Stimulated activated CD8-positive, alpha-beta memory T cell treated with anti-CD3 and anti-CD28 coated beads, Interleukin-7, amount 100 ng/mL, for 1 hour (primary cell): ENCODE measurements at regions not wholly inside any gene's neighbourhood (a gene's known extent, or its start where the extent isn't known, plus 50 kb on each side); places are given as distances from the start of the nearest gene placed in this dataset.
"Not testable (repeated sequence)": the region's sequence is repeated elsewhere in the genome, so short reads cannot be mapped to it uniquely, and the experiment has no call there.

Experiments
- DNase-seq, 2 donors: peaks; one replicate each; pipeline ENCODE4 v3.0.0-alpha.2; 2020; ENCODE audit warnings: low read depth in 2 of 2

DNA sequence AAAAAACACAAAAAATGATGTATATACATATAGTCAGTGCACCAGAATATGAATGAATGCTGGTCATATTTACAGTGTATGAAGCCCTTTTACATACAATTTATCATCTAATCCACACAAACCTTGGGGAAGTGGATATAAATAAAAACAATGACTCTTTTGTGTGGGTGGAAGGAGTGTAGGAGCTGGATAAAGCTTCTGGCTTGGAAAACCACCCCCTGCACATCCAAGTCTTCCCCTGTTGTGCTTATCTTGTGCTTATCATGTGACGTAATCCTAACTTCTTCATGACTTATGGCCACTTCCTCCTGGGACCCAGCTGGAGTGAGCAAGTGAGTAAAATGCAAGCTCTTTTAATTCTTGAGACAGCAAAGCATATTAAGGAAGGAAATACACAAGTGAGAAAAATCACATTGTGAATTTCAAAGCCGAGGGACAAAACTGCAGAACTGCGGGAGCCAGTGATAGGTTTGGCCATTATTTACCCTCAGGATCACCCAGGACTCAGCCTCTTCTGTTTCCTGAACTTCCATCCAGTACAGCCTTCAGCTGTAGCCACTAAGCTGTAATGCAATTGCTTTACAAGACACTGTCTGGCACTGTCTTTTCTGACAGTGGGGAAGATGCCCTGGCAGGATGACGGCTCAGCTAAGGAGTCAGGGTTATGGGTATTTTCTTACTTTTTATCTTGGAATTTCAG lies 104.0 kb upstream of the PPM1J start:
- DNase-seq, result no peak

DNA sequence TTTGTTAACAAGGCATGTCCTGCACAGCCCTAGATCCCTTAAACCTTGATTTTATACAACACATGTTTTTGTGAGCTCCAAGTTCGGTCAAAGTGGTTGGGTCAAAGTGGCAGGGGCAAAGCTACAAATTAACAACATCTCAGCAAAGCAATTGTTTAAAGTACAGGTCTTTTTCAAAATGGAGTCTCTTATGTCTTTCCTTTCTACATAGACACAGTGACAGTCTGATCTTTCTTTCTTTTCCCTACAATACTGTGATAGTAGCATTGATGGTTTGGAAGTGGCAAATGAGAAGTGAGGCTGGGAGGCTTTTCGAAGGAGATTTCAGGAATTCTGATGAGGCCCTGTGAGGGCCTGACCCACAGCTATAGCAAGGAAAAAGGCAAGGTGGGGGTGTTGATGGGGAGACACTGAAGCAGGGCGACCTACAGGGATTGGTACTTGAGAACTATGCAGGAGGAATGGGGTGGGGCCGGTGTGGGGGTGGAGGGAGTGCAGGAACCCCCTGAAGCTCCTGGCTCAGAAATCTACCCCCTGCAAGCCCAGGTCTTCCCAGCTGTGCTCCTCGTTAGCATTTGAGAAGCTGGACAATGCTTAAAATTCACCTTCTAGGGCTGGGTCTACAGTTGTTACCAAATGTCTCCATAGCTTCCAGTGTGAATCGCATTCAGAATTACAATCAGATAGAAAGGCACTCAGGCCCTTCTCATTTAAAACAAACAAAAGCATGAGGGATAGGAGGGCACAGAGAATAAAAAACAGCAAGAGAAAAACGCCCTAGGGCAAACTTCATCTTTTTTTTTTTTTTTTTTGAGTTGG lies 102.6 kb upstream of the PPM1J start:
- DNase-seq, result no peak

DNA sequence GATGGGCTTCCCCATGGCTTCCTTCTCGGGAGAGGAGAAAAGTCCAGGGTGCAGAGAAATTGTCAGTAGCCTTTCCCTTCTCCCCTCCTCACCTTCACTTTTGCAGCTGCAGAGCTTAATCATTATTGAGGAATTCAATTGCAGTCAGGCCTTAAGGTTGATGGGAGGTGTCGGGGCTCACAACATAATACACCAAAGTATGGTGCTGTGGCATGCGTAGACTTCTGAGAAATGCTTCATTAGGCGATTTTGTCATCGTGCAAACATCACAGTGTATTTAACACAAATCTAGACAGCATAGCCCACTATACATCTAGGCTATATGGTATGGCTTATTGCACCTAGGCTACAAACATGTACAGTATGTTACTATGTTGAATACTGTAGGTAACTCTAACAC lies 100.2 kb upstream of the PPM1J start:
- DNase-seq, result no peak

DNA sequence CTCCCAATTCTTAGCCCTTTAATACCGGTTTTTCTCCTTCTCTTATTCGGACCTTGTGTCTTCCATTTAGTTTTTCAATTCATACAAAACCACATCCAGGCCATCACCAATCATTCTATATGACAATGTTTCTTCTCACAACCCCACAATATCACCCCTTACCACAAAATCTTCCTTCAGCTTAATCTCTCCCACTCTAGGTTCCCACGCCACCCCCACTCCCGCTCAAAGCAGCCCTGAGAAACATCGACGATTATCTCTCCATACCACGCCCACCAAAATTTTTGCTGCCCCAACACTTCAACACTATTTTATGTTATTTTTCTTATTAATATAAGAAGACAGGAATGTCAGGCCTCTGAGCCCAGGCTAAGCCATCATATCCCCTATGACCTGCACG lies 99.5 kb upstream of the PPM1J start:
- DNase-seq, result not testable (repeated sequence)

DNA sequence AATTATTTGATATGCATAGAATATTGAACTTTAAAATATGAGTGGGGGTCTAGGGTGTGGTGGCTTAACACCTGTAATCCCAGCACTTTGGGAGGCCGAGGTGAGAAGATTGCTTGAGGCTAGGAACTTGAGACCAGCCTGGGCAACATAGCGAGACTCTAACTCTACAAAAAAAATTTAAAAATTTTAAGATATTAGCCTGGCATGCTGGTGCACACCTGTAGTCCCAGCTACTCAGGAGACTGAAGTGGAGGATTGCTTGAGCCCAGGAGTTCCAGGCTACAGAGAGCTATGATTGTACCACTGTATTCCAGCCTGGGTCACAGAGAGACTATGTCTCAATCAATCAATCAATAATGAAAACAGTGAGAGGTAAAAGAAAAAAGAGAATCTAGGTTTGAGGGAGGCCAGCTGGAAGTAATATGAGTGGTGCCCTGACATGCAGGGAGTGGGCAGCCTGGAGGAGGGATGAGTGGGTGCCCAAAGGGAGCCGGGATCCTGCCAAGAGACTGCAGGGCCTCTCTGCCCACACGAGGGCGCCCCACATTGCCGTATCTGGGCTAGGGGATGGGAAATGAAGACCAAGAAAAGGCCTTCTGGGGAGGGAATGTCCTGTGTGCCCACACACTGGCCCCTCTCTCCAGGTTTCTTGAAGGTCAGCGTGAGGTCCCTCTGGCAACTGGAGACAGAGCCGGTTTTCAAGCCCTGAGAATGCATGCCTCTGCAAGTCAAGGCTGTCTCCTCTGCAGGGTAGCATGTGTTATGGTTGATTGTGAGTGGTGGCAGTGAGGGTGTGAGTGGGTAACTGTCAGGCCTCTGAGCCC lies 93.9 kb upstream of the PPM1J start:
- DNase-seq, result peak; percentile 31 to 42

DNA sequence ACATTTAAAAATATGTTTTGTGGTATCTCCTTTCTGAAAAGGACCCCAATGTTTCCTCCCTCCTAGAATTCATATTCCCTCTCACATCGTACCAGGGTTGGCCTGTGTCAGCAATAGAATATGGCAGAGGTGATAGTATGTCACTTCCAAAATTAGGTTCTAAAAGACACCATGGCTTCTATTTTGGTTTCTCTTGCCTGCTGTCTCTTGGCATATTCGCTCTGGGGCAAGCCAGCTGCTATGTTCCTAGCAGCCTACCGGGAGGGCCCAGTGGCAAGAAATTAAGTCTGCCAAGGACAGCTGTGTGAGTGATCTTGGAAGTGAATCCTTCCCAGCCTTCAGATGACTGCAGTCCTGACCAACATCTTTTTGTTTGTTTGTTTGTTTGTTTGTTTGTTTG lies 92.9 kb upstream of the PPM1J start:
- no peak for DNase-seq

DNA sequence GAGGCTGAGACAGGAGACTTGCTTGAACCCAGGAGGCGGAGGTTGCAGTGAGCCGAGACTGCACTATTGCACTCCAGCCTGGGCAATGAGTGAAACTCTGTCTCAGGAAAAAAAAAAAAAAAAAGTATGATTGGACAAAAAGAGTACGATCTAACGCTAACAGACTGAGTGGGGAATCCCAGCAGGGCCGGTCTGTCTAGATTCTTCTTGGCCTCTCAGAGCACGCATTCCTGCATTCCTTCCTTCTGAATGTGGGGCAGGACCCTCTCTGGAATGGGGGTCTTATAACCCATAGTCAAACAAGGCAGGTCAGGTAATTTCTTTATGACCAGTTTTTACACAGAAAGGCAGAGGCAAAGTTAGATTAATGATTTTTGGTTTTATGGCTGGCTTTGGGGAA lies 92.0 kb upstream of the PPM1J start:
- DNase-seq, result no peak

DNA sequence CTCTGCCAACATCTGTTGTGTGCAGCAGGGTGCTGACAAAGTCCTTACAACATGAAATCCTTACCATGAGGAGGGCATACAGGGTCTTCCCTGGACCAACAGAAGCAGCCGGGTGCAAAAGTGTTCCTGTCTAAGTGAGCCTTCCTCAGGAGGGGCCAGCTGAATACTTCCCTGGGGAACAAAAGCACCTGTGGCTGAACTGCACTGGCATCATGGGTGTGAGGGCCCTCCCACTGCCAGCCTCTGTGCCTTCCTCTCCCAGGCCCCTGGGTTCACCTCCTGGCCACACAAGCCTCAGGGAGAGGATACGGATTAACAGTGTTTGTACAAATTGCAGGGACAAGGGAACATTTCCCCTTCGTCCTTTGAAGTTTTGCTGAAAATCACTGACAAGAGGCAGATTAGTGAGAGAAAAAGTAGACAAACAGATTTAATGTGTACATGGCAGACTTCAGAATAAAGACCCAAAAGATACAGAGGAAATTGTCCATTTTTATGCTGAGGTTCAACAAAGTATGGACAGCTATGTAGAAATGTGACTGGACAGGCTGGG lies 91.0 kb upstream of the PPM1J start:
- DNase-seq, result no peak

DNA sequence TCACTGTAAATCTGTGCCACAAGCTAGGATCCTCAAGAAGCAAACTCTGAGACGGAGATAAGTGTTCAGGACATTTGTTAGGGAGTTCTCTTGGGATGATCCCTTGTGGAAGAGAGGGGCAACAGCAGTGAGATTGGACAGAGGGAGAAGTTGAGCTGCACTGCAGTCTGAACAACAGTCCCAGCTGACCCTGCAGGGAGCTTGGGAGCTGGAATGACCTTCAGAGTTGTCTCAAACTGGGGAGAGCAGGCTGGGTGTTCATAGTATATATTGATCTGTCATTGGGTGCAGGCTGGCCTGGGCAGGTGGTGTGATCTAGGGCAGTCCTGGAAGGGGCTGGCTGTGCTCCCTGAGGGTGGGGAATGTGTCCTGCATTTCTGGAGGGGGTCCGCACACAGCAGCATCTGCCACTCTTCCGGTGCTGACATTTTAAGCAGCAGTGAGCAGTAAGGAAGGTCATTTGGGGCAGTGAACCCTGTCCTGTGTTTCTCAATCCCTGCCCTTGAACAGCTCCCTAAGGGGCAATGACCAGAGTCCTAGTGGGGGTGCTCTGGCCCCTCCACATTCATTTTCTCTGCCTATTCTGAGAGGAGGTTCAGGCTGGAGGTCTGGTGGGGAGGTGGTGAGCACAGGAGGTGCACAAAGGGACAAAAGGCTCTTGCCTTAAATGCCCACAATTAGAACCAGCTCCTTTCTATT lies 90.2 kb upstream of the PPM1J start:
- DNase-seq, result no peak

DNA sequence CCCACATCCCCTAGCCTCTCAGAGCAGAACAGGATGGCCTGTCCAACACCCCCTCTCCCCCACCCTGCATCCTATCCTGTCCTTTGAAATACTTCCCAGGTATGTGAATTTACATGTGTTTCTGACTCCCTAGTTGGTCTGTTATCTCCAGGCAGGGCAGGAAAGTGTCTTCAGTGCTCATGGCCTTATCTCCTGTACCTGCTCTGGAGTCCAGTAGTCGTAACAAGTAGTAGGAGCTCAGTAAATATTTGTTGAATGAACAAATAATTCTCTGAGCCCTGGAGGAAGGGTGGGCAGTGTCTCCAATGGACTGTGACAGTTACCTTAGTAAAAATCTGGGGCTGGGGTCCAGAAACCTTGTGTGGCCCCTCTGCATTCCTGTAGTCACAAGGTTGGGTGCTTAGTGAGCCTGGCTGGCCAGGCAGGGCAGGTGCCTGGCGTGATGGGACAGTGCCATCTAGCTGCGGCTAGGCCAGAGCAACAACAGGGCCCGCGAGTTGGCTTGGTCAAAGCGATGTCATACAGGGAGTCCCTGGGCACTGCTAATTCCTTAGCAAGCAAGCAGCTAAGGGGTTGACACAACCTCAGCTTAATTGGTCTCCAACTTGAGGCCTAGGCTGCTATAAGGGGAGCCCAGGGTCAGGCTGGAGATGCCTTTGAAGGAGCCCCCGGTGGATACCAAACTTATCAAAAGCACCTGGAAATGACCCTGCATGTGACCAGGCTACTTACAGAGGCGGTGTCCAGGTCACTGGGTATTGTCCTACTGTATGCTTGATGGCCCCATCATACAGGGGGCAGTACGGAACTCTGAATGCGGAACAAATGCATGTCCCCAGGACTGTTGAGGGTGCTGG lies 89.0 kb upstream of the PPM1J start:
- DNase-seq, result no peak

DNA sequence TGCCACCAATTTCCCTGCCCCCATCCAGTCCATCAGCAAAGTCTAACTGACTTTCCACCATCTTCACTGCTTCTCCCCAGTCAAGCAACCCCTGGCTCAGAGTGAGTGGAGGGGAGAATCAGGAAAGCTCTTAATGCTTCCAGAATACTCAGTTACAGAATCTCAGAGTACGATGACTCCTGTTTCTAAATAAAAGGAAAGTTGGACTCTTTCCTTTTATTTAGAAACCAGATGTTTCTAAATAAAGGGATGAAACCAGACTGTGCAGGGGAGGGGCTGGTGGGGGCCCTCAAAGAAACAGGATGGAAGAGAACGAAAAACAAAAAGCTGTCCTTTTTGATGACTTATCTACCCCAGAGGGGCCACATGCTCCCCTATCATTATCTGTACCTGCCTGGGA lies 85.2 kb upstream of the PPM1J start:
- DNase-seq, result no peak

DNA sequence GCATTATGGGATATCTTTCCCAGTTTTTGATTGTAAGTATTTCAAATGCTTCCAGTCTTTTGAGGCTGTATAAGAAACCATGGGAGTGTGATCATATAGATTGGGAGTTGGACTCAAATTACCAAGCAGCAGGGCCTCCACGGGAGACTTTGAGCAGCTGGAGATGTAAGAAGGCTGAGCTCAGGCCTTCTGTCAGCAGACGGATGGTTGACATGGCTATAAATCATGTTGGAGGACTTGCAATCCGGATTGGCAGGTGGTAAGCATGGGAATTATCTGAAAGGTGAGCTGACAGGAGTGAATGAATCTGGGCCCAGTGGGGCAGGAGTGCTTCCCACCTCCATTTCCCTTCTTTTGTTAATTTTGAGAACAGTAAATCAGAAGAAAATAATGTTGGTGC lies 83.2 kb upstream of the PPM1J start:
- DNase-seq, result no peak

DNA sequence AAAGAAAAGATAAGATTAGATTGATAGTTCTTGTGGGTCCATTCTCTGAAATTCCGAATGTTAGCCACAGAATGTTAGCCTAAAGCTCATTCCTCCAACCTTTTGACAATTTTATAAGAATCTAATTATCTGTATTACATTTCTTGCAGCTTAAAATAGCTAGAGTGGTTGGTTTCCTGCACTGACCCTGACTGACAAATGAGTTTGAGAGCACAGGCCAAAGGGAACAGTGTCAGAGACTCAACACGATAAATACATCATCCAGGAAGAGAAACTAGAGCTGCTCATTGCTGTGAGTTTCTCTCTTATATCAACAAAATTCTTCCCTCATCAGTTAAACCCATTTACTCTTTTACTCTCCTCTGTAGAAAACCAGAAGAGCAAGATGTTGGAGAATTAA lies 82.1 kb upstream of the PPM1J start:
- no peak for DNase-seq

DNA sequence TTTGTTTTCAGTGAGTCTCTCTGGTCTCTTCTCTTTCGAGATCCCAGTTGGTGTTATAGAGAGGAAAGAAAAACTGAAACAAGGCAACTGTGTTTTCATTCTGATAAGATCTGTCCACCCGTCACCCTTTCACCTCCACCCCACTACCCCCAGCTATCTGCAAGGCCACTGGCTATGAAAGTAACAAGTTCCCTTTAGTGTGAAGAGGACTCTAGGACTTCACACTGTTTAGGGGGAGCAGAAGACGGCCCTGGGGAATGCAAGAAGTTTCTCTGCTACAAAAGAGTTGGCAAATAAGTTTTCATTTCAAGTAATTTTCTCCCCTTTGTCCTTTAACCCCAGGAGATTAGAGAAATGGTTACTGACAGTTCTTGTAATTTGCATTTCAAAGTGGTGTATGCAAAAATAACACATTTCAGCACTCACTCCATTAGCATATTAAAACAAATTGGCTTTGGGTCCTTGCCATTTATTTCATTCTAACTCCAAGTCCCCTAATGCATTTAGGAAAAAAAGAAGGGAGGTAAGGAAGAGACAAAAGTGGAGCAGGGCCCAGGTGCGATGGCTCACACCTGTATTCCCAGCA lies 79.6 kb upstream of the PPM1J start:
- no peak for DNase-seq

DNA sequence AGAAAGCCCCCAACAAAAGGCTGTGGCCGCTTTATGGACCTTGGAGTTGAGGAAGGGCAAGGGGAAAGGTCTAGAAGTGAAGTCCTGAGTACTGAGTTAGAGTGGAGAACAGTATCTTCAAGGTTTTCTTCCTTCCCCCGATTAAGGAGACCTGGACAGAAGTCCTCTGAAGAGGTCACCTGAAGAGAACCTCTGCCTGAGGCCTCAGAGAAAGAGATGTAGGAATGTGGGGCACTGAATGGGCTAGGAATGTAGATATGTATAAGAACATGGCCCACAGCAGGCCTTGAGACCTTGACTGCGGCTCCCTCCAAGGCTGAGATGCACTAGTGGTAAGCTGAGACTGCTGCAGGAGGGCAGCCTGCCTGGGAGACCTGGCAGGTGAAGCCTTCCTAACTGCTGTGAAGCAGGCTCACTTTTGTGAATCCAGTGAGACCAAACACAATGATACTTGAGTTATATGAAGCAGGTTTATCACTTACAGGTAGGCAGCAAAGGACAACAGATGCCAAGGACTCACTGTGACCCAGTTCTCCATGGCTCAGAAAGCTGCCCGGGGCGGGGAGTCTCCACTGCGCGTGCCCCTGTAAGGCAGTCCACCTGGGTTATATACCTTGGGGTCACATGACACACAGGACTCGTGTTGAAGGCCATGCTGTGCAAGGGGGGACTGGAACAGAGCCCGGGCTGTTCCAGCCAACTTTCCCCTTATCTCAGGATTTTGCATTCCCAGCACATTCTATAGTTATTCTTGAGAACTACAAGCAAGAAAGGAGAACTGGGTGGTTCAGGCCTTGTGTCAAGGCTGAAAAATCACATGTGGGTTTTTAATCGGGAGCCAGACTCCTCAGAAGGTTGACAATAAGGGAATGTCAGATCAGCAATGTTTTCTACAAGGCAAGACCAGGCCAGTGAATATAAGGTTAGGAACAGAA lies 78.8 kb upstream of the PPM1J start:
- DNase-seq, result no peak

DNA sequence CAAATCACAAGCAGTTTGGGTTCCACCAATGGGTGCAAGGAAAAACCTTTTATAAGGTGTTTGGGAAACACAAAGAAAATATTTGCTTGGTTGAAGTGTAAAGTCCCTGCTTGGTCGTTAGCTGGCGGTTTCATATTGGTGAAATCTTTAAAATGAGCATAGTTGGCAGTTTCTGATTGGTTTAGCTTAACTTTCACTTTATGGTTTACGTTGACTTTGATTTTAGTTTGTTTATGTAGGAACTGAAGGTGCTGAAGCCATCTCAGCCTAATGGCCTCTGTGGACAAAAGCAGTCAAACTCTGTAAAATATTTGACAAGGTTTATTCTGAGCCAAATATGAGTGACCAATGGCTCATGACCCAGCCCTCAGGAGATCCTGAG lies 76.6 kb upstream of the PPM1J start:
- DNase-seq, result no peak

DNA sequence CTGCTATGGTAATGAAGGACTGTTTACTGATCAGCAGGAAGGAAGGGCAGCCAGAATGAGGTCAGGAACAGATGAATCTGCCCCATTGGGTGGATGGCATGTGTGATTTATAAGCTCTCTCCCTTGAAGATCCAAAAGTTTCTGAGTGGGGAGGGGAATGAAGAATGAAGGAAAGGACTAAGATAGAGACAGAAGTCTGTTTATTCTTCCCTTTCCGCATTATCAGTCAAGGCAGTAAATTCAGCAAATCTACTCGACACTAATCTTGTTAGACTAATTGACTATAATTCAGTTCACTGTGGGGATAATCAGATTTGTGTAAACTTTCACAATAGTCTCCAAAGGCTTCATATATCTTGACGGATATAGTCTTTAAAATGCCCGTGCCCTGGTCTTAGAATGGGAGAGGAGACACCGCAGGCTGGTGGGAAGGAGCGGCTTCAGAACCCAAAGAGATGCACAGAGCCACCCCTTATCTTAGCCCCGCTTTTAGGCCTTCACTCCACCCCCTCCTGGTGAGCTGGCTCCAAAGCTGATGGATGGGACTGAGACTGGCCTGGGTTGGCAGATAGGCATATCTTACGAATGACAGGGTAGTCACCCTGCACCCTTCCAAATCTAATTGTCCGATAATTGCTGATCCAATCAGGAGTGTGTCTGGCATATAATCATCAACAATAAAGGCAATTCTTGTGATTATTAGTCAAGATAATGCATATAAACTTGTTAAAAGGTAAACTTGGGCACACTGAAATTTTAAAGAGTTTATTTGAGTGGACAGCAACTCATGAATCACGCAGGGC lies 76.0 kb upstream of the PPM1J start:
- no peak for DNase-seq

DNA sequence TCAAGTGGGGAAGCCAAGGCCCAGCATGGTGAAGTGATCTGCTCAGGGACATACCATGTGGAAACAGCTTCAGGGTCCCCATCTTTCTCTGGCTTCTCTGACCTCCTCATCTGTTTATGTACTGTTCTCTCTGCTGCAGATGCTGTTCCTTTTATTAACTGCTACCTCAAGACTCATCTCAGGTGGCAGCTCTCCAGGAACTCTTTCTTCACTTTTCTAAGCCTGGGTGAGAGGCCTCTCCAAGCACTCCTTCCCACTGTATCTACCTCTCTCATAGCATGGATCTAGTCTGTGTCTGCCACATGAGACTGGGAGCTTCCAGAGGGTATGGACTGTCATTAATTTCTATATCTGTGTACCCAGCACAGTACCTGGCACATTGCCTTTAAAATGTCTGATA lies 73.4 kb upstream of the PPM1J start:
- DNase-seq, result no peak
